ENCODE measurements at regions not wholly inside any gene's neighbourhood (a gene's known extent, or its start where the extent isn't known, plus 50 kb on each side); places are given as distances from the start of the nearest gene placed in this dataset.
"Not testable (repeated sequence)": the region's sequence is repeated elsewhere in the genome, so short reads cannot be mapped to it uniquely, and the experiment has no call there.

DNA sequence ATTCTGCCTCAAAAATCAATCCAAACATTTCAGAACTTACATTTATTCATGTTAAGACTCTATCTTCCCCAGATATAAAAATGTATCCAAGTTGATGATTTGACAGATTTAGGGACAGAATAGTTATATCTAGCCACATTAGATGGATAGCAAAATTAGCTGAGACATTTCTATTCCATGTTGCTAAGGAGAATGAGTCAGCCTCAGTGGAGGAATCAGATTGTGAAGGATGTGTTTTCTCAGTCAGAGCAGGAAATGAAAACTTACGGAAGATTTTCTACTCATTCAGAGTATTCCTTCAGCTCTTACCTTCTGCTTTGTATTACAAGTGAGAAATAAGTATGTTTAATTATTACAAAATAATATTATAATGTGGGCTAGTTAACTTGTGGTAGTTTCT, 556.3 kb upstream of the ANO3 start:
- DNase-seq: no peak

DNA sequence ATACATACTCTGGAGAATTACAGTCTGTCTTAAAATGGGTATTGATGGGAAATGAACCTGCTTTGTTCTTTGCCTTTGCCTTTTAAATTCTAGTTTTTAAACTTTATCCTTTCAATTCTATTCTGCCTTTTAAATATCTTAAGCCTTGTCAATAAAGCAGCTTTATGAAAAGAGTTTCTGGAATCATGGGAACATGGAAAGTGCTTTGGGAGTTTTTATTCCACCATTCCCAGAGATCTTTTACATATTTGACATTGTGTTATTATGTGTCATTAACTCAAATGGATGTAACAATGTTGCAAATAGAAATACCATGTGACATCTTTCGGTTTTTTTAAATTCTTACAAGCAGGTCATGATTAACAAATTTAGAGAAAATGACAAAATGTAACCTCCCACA, 555.7 kb upstream of the ANO3 start:
- no peak for DNase-seq

DNA sequence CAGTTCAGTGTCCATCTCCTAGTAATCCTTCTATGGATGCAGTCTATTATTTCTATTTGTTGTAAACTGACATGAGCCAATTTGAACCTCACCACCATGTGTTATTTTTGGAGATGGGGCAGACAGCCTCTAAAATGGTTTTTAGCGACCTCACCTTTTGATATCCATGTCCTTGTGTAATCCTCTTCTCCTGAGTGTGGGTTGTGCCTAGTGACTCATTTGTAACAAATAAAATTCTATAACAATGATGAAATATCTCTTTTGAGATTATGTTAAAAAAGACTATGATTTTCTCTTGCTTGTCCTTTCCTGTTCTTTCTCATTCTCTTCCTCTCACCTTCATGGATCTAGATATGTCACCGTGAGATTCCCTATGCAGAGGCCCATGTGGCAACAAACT, 554.6 kb upstream of the ANO3 start:
- DNase-seq: no peak

GRCh38 chr11:25779033-25779432, 552.9 kb upstream of the ANO3 start:
- DNase-seq: no peak

DNA sequence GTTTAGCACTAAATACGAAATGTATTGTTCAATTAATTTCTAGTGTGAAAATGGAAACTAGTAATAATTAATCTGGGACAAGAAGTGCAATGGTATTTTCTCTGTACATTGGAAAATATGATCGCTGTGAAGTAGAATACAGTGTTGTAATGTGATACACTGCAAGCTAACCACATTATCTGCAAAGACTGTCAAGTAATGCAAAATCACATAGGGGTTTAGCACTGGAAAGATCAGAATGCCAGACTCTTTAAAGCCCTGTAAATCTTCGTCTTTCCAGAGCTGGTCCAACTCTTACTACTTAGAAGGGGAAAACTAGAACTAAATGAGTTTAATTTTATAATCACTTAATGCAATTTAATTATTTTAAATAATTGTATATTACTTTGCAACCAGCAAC, 544.5 kb upstream of the ANO3 start:
- DNase-seq: no peak

- no peak for DNase-seq
These were observed 541.5 kb upstream of the ANO3 start for GRCh38 chr11:25790396-25790795.

- DNase-seq: no peak
These were observed 538.3 kb upstream of the ANO3 start for GRCh38 chr11:25793637-25794036.

- no peak for DNase-seq
These were observed 537.1 kb upstream of the ANO3 start for GRCh38 chr11:25794804-25795203.

GRCh38 chr11:25816411-25816810, 515.5 kb upstream of the ANO3 start:
- DNase-seq: no peak

GRCh38 chr11:25824688-25825087, 507.2 kb upstream of the ANO3 start:
- DNase-seq: no peak

DNA sequence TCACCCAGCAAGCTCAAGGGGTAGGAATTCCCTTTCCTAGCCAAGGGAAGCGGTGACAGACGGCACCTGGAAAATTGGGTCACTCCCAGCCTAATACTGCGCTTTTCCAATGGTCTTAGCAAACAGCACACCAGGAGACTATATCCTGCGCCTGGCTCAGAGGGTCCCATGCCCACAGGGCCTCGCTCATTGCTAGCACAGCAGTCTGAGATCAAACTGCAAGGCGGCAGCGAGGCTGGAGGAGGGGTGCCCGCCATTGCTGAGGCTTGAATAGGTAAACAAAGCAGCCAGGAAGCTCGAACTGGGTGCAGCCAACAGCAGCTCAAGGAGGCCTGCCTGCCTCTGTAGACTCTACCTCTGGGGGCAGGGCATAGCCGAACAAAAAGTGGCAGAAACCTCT, 500.4 kb upstream of the ANO3 start:
- not testable (repeated sequence) for DNase-seq

DNA sequence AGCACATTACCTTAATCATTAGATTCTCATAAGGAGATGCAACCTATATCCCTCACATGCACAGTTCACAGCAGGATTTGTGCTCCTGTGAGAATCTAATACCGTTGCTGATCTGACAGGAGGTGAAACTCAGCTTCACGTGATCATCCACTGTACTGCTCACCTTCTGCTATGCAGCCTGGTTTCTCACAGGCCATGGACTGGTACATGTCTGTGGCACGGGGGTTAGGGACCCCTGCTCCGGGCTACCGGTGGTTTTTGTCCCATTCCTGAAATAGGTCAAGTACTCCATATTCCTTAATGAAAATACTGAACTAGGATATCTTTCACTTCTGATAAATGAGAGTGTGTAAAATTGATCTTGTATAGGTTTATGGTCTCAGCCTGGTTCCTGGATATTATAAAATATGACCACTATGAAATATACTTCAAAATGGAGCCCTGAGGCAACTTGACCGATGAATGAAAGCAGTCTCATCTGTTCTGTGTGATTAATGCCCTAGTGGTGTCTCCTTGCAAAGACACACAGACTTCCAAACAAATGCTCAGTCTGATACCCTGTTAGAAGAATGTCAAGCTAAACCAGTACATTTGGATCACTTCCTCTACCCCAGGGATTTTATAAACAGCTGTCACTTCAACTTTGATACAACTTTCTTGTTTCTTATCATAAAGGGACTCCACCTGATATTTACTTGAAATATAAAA, 492.9 kb upstream of the ANO3 start:
- no peak for DNase-seq

GRCh38 chr11:25844811-25845210, 487.1 kb upstream of the ANO3 start:
- DNase-seq: no peak

DNA sequence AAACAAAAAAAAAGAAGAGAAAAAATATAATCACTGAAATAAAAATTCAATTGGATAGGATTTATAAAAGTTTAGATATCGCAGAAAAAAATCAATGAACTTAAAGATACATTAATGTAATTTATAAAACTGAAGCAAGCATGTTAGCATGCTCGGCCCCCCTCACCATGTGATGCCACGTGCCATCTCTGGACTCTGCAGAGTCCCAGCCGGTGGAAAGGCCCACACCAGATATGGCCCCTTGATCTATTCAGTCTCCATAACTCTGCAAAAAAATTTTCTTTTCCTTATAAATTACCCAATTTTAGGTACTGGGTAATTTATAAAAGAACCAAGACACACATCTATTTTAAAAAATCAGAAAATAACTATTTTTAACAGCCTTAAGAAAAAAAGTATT, 476.0 kb upstream of the ANO3 start:
- DNase-seq: no peak

DNA sequence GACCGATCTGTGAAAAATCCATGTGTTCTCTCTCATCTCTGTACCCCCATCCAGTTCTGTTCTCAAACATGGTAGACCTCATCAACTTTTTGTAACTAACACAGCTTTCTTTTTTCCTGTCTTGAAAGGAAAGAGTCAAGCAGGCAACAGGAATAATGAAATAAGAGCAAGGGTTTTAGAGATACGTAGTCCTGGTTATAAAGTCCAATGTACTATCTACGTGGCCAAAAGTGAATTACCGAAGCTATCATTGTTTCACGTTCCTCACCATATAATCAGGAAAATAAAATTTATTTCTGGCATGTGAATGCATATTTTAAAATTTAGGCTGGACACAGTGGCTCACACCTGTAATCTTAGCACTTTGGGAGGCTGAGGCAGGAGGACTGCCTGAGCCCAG, 472.2 kb upstream of the ANO3 start:
- DNase-seq: no peak

GRCh38 chr11:25860677-25861450, 471.1 kb upstream of the ANO3 start:
- DNase-seq: no peak

DNA sequence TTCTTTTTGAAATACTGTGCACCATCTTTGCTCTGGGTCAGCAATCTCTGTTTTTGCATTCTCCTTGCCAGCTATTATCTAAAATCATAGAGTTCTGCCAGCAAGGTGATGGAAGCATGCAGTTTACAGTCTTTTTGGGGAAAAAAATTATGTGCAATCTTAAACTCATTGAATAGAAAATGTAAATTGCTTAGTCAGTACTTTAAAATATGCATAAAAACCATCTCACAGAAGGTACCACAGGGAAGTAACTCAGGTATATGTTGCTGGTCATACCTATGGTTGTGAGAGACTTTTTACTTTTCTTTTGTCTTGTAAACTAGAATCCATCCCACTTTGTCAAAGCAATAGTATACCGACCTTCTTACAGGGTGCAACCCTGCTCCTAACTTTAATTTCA, 469.8 kb upstream of the ANO3 start:
- DNase-seq: no peak

DNA sequence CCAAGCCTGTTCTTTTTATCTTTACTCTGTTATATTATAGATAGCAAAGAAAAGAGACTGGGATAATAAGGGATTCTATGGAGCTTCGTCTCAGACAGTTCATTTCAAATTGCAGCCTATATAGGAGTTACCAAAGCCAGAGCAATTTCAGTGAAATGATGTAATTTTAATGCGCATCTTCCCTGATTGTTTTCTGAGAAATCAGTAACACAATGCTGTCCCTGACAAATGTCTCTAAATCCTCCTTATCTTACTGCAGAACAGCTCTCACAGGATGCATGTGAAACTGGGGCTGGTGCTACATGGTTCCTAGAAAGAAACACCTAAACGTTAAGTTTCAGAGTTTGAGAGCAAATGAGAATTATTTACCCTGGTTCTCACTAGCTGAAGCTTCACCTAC, 467.9 kb upstream of the ANO3 start:
- no peak for DNase-seq

GRCh38 chr11:25876456-25876965, 455.4 kb upstream of the ANO3 start:
- DNase-seq: no peak

DNA sequence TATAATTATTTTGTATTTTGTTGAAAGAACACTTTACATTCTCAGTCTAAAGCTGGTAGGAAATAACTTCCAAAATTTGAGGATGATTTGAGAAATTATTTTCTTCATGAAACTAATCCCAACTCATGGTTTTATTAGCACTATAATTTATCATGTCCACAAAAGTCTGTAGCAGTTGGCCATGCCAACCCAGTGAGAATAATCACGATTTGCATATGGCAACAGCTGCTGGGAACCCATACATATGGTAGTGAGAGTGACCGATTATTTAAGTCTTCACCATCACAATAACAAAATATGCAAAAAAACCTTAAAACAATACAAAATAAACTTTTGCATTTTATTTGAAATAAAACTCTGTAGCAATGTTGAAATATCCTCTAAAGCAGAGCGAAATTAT, 445.9 kb upstream of the ANO3 start:
- DNase-seq: no peak

DNA sequence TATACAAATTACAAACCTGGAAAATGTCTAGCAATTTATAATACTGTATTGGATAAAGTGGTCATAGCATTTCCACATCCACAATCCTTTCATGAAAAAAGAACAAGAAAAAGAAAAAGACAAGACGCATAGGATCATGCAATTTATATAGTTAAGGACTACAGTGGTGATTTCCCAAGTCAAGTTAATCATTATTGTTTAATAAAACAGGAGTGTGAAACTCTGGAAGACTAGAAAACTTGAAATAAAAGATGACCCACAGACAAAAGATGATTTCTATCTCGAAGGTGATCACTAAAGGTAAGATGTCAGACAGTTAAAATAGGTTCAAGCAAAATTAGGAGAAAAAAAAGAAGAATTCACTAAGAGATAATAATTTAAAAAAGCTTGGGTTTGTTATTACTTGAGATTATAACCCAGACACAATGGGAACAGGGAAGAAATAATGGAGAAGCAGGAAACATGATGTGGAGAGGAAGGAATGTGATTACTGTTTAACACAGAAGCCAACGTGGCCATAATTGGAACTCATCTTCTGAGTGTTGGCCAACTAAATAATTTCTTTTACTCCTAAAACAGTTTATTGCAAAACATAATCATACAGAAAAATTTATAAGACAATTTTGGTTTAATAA, 441.2 kb upstream of the ANO3 start:
- no peak for DNase-seq

DNA sequence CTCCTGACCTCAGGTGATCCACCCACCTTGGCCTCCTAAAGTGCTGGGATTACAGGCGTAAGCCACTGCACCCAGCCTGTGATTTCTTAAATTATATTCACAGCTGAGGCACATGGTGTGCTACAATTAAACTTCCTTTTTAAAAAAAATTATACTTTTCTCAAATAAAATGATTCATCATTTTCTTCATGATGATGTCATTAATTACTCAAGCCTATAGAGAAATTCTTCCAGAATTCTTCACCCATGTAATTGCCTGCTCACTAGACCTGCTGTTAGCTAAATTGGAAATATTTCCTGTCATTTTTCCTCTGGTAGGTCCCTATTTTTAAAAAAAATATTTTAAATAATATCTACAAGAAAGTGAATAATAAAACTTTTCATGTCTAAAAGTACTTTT, 440.0 kb upstream of the ANO3 start:
- DNase-seq: no peak

GRCh38 chr11:25899617-25900160, 432.2 kb upstream of the ANO3 start:
- DNase-seq: no peak

GRCh38 chr11:25900814-25901213, 431.1 kb upstream of the ANO3 start:
- DNase-seq: no peak

All from NCI-H446 treated with DMSO at 0.1 percent for 48 hours (cell line).